ENCODE measurements at regions not wholly inside any gene's neighbourhood (a gene's known extent, or its start where the extent isn't known, plus 50 kb on each side); places are given as distances from the start of the nearest gene placed in this dataset.
A peak's percentile ranks its signal among the peaks of the same experiment; 100 is the strongest.

DNA sequence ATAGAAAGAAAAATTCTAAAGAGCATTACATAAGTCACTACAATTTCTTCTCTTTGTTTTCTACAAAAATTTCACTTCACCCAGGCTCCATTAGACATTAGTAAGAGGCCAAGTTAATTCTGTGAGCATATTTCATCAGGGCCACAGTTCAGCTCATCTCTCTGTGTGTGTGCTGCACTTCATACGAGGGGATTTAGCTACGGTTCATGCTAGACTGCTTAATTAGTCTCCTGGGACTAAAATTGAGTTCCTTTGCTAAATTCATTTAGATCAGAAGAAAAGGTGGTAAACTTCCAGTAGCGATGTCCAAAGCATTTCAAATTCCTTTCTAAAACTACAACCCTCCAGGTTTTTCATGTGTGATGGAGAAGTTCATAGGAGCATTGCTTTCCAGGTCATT lies 83.1 kb upstream of the SETMAR start:
- peaks cover 24% of the 10 kb centered on the region for H3K4me1 Mint-ChIP-seq
- Histone ChIP-seq H3K4me3 (ENCODE audit: control extremely low read depth in 1 of 5, extremely low read depth in 1 of 5, insufficient read depth in 1 of 5, low read depth in 2 of 5, low read length in 4 of 5) (no peak overlapping the region), H3K27me3 (replicated peaks in 1 of 4; ENCODE audit: control extremely low read depth in 1 of 4, control insufficient read depth in 3 of 4, insufficient read depth in 4 of 4, low read length in 3 of 4) (no peaks in the 10 kb centered on the region), H3K36me3 (replicated peaks in 1 of 2; ENCODE audit: control extremely low read depth in 1 of 2, control insufficient read depth in 1 of 2, extremely low read depth in 1 of 2, insufficient read depth in 2 of 2, low read length in 1 of 2) (no peaks in the 10 kb centered on the region), H3K9ac (ENCODE audit: low read length) (no peak overlapping the region), H3K4me2 (replicated peaks; ENCODE audit: low read depth, low read length, poor library complexity, severe bottlenecking) (peak overlapping the region; percentile 7), H3K4me1 (ENCODE audit: control insufficient read depth in 2 of 2, insufficient read depth in 2 of 2, low read length in 2 of 2) (peaks cover 0 to 5% of the 10 kb centered on the region in 2 donors), H3K27ac (ENCODE audit: low read length in 2 of 2) (no peak overlapping the region), H3K79me2 (ENCODE audit: control insufficient read depth, insufficient read depth, low read length) (no peaks in the 10 kb centered on the region), H4K20me1 (ENCODE audit: control insufficient read depth, insufficient read depth, low read length, poor library complexity, severe bottlenecking) (no peaks in the 10 kb centered on the region), H2AFZ (ENCODE audit: insufficient read depth, low read depth, low read length, poor library complexity, severe bottlenecking) (no peak overlapping the region), H3K9me3 (ENCODE audit: control extremely low read depth in 1 of 3, control insufficient read depth in 2 of 3, insufficient read depth in 1 of 3, low read length in 2 of 3) (no peaks in the 10 kb centered on the region)
- ChIA-PET CTCF (interaction anchor here (1.3 to 1.6 kb wide), 2 partner anchors 51 to 589 kb away, joined by 3 read pairs; no protein-coding TSS in a partner anchor), POLR2A (no interaction called here)
- WGBS (ENCODE audit: insufficient coverage): no CpG with 5 or more reads among the region's 3 CpGs
- intact Hi-C loops (cut with micrococcal nuclease): no loop called here
- no peak for DNase-seq
- TF ChIP-seq, protein P1, sequence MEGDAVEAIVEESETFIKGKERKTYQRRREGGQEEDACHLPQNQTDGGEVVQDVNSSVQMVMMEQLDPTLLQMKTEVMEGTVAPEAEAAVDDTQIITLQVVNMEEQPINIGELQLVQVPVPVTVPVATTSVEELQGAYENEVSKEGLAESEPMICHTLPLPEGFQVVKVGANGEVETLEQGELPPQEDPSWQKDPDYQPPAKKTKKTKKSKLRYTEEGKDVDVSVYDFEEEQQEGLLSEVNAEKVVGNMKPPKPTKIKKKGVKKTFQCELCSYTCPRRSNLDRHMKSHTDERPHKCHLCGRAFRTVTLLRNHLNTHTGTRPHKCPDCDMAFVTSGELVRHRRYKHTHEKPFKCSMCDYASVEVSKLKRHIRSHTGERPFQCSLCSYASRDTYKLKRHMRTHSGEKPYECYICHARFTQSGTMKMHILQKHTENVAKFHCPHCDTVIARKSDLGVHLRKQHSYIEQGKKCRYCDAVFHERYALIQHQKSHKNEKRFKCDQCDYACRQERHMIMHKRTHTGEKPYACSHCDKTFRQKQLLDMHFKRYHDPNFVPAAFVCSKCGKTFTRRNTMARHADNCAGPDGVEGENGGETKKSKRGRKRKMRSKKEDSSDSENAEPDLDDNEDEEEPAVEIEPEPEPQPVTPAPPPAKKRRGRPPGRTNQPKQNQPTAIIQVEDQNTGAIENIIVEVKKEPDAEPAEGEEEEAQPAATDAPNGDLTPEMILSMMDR (IDR thresholded peaks at IDR 0.05): no peak
- TF ChIP-seq EZH2 (IDR thresholded peaks at IDR 0.05; ENCODE audit: borderline replicate concordance, insufficient read depth, low read depth, low read length, poor library complexity, severe bottlenecking): no peak
- no peak for ATAC-seq (ENCODE audit: low read depth)
- H3K27me3 Mint-ChIP-seq: no peaks in the 10 kb centered on the region
- H3K4me3 Mint-ChIP-seq: peak overlapping the region; percentile 56
- H3K9me3 Mint-ChIP-seq (ENCODE audit: insufficient read depth): peaks cover 8% of the 10 kb centered on the region
- no peak overlapping the region for H3K27ac Mint-ChIP-seq

DNA sequence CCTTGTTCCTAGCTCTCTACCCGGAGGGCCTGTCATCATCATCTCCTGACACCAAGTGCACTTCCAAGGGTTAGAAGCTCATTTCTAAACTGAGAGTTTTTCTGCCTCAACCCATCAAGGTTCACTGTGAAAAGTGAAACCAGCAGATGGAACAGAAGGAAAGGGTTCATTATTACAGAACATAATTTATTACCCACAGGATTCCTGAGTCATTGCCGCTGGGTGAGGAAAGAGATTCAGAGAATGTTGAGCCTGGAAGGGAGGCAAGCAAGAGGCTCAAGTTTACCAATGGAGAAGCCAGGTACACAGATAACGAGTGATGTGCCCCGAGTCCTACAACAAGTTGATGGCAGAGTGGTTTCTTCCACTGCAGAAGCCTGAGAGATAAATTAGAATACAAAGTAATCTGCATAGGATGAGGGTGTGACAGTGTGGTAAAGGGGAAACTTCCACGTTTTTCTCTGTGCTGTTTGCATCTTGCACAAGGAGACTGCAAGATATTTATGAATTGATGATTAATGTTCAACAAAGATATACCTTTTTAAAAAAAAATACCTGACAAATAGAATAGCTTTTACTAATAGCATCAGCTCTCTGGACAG lies 80.5 kb upstream of the SETMAR start:
- 11% methylated on average over 2 of the region's 5 CpGs for WGBS (ENCODE audit: insufficient coverage)
- no peaks in the 10 kb centered on the region for H3K36me3 ChIP-seq (replicated peaks in 1 of 2; ENCODE audit: control extremely low read depth in 1 of 2, control insufficient read depth in 1 of 2, extremely low read depth in 1 of 2, insufficient read depth in 2 of 2, low read length in 1 of 2)
- H4K20me1 ChIP-seq (ENCODE audit: control insufficient read depth, insufficient read depth, low read length, poor library complexity, severe bottlenecking): no peaks in the 10 kb centered on the region
- H3K9me3 ChIP-seq (ENCODE audit: control extremely low read depth in 1 of 3, control insufficient read depth in 2 of 3, insufficient read depth in 1 of 3, low read length in 2 of 3): no peaks in the 10 kb centered on the region
- no peak overlapping the region for H3K4me3 Mint-ChIP-seq
- no peaks in the 10 kb centered on the region for H3K79me2 ChIP-seq (ENCODE audit: control insufficient read depth, insufficient read depth, low read length)
- POLR2A ChIA-PET: no interaction called here
- no peak overlapping the region for H3K4me2 ChIP-seq (replicated peaks; ENCODE audit: low read depth, low read length, poor library complexity, severe bottlenecking)
- TF ChIP-seq, protein P1 (IDR thresholded peaks at IDR 0.05): no peak
- no peak for TF ChIP-seq EZH2 (IDR thresholded peaks at IDR 0.05; ENCODE audit: borderline replicate concordance, insufficient read depth, low read depth, low read length, poor library complexity, severe bottlenecking)
- H2AFZ ChIP-seq (ENCODE audit: insufficient read depth, low read depth, low read length, poor library complexity, severe bottlenecking): no peak overlapping the region
- DNase-seq: no peak
- H3K27ac Mint-ChIP-seq: no peak overlapping the region
- no peaks in the 10 kb centered on the region for H3K27me3 ChIP-seq (replicated peaks in 1 of 4; ENCODE audit: control extremely low read depth in 1 of 4, control insufficient read depth in 3 of 4, insufficient read depth in 4 of 4, low read length in 3 of 4)
- no peaks in the 10 kb centered on the region for H3K27me3 Mint-ChIP-seq
- no peak overlapping the region for H3K27ac ChIP-seq (ENCODE audit: low read length in 2 of 2)
- intact Hi-C loops (cut with micrococcal nuclease): no loop called here
- no peaks in the 10 kb centered on the region for H3K9me3 Mint-ChIP-seq (ENCODE audit: insufficient read depth)
- peaks cover 0 to 5% of the 10 kb centered on the region in 2 donors for H3K4me1 ChIP-seq (ENCODE audit: control insufficient read depth in 2 of 2, insufficient read depth in 2 of 2, low read length in 2 of 2)
- H3K9ac ChIP-seq (ENCODE audit: low read length): no peak overlapping the region
- H3K4me3 ChIP-seq (ENCODE audit: control extremely low read depth in 1 of 5, extremely low read depth in 1 of 5, insufficient read depth in 1 of 5, low read depth in 2 of 5, low read length in 4 of 5): no peak overlapping the region
- CTCF ChIA-PET: no interaction called here
- peaks cover 24% of the 10 kb centered on the region for H3K4me1 Mint-ChIP-seq
- ATAC-seq (ENCODE audit: low read depth): no peak

All from B cell (primary cell).